Keratinocyte (primary cell): ENCODE measurements at regions not wholly inside any gene's neighbourhood (a gene's known extent, or its start where the extent isn't known, plus 50 kb on each side); places are given as distances from the start of the nearest gene placed in this dataset.

ENCODE experiments used
- DNase-seq: peaks from one replicate; pipeline ENCODE4 v3.0.0-alpha.2; 2011; ENCODE audit warnings: low read depth, missing footprints, low spot score
- FAIRE-seq: peaks from 2 replicates; lab custom pipeline; 2011; peaks lifted over from hg19 to GRCh38; lab: Jason Lieb, UNC
- H2AFZ ChIP-seq: 2 replicates; pipeline ENCODE4 v1.6.0; 2012; ENCODE audit warnings: low read length, control low read depth, inconsistent platforms; ENCODE audit not compliant: control insufficient read depth
- H3K27ac ChIP-seq: 2 replicates; pipeline ENCODE4 v1.5.1; 2011; ENCODE audit warnings: low read length; ENCODE audit not compliant: control insufficient read depth, insufficient read depth
- H3K27me3 ChIP-seq: 3 replicates; pipeline ENCODE4 v1.6.0; 2011; ENCODE audit warnings: low read length; ENCODE audit not compliant: control insufficient read depth, insufficient read depth; ENCODE audit errors: extremely low read depth
- H3K36me3 ChIP-seq, 2 experiments: 2 replicates in 1 of 2; 3 replicates in 1 of 2; pipeline ENCODE4 v1.5.1; 2011; ENCODE audit warnings: low read length in 2 of 2, mild to moderate bottlenecking in 1 of 2; ENCODE audit not compliant: control insufficient read depth in 2 of 2, insufficient read depth in 2 of 2; ENCODE audit errors: extremely low read depth in 1 of 2
- H3K4me1 ChIP-seq: 3 replicates; pipeline ENCODE4 v1.5.1; 2011; ENCODE audit warnings: low read length; ENCODE audit not compliant: control insufficient read depth, insufficient read depth; ENCODE audit errors: extremely low read depth
- H3K4me2 ChIP-seq: 3 replicates; pipeline ENCODE4 v1.6.0; 2011; ENCODE audit warnings: low read depth, low read length; ENCODE audit not compliant: control insufficient read depth, insufficient read depth; ENCODE audit errors: extremely low read depth
- H3K4me3 ChIP-seq, 3 experiments: fragments of 200-600 bp in 1 of 3; sonication (generic) in 1 of 3; 2 replicates in 2 of 3; 3 replicates in 1 of 3; pipeline ENCODE4 v1.5.1; 2011 to 2016; ENCODE audit warnings: low read length in 3 of 3, mild to moderate bottlenecking in 3 of 3, control low read depth in 2 of 3, inconsistent platforms in 1 of 3, low read depth in 1 of 3, mixed read lengths in 1 of 3, mixed run types in 1 of 3, moderate library complexity in 1 of 3; ENCODE audit not compliant: control insufficient read depth in 2 of 3, insufficient read depth in 2 of 3; ENCODE audit errors: extremely low read depth in 1 of 3
- H3K79me2 ChIP-seq: 2 replicates; pipeline ENCODE4 v1.6.0; 2012; ENCODE audit warnings: low read length; ENCODE audit not compliant: control insufficient read depth, insufficient read depth
- H3K9ac ChIP-seq: 3 replicates; pipeline ENCODE4 v1.6.0; 2011; ENCODE audit warnings: low read length; ENCODE audit not compliant: control insufficient read depth, insufficient read depth; ENCODE audit errors: extremely low read depth
- H3K9me1 ChIP-seq: 3 replicates; pipeline ENCODE4 v1.6.0; 2011; ENCODE audit warnings: low read length; ENCODE audit not compliant: control insufficient read depth, insufficient read depth; ENCODE audit errors: extremely low read depth
- H3K9me3 ChIP-seq: 2 replicates; pipeline ENCODE4 v1.5.1; 2012; ENCODE audit warnings: low read depth, low read length; ENCODE audit not compliant: control insufficient read depth
- H4K20me1 ChIP-seq: 3 replicates; pipeline ENCODE4 v1.6.0; 2011; ENCODE audit warnings: low read length; ENCODE audit not compliant: control insufficient read depth, insufficient read depth; ENCODE audit errors: extremely low read depth
- CTCF ChIP-seq, 3 experiments: IDR thresholded peaks in 1 of 3; conservative IDR thresholded peaks in 1 of 3; optimal IDR thresholded peaks in 1 of 3; 2 replicates in 2 of 3; 3 replicates in 1 of 3; pipeline versions ENCODE3 to v1.5.1; 2011; ENCODE audit warnings: low read length in 3 of 3, mild to moderate bottlenecking in 3 of 3, moderate library complexity in 2 of 3, control low read depth in 1 of 3, inconsistent platforms in 1 of 3; ENCODE audit not compliant: insufficient read depth in 2 of 3; ENCODE audit errors: extremely low read depth in 1 of 3
- EZH2 ChIP-seq: IDR thresholded peaks from one replicate; pipeline ENCODE4 v1.6.1; 2012; ENCODE audit warnings: inconsistent platforms, mild to moderate bottlenecking, low read length, moderate library complexity
- dilution Hi-C: fragments of 300-500 bp; cut with MboI; formaldehyde crosslinking; loops from one replicate; pipeline ENCODE4 v1.7.0; 2020; ENCODE audit warnings: low sequenced_read_pairs; ENCODE audit not compliant: extremely low pct_ligation_motif_present

- no peak overlapping the region for H2AFZ ChIP-seq
- no peaks in the 10 kb centered on the region for H3K4me1 ChIP-seq
- no peaks in the 10 kb centered on the region for H4K20me1 ChIP-seq
- H3K27ac ChIP-seq = no peak overlapping the region
- FAIRE-seq = no peak
- no peaks in the 10 kb centered on the region for H3K9me3 ChIP-seq
- dilution Hi-C loops = no loop called here
- no peak overlapping the region for H3K4me2 ChIP-seq
- no peak overlapping the region for H3K4me3 ChIP-seq
- H3K79me2 ChIP-seq = no peaks in the 10 kb centered on the region
- DNase-seq = no peak
- H3K9ac ChIP-seq = no peak overlapping the region
- no peaks in the 10 kb centered on the region for H3K27me3 ChIP-seq
- TF ChIP-seq CTCF (optimal IDR thresholded peaks at IDR 0.05 in 1 of 3, IDR thresholded peaks at IDR 0.05 in 1 of 3, conservative IDR thresholded peaks at IDR 0.05 in 1 of 3; ENCODE audit: extremely low read depth in 1 of 3, insufficient read depth in 2 of 3, low read length in 3 of 3) (no peak), EZH2 (no peak)
- H3K9me1 ChIP-seq = no peaks in the 10 kb centered on the region
- no peaks in the 10 kb centered on the region for H3K36me3 ChIP-seq
Observed at GRCh38 chr2:180495606-180496005, 484.8 kb upstream of the UBE2E3 start.

GRCh38 chr2:180494286-180494685, 486.1 kb upstream of the UBE2E3 start:
- Histone ChIP-seq H3K36me3 (no peaks in the 10 kb centered on the region), H3K4me2 (no peak overlapping the region), H3K4me3 (no peak overlapping the region), H3K9ac (no peak overlapping the region), H3K27me3 (no peaks in the 10 kb centered on the region), H3K9me1 (no peaks in the 10 kb centered on the region), H3K79me2 (no peaks in the 10 kb centered on the region), H3K9me3 (no peaks in the 10 kb centered on the region), H2AFZ (no peak overlapping the region), H3K4me1 (no peaks in the 10 kb centered on the region), H4K20me1 (no peaks in the 10 kb centered on the region), H3K27ac (no peak overlapping the region)
- FAIRE-seq (no peak), DNase-seq (no peak)
- TF ChIP-seq CTCF (optimal IDR thresholded peaks at IDR 0.05 in 1 of 3, IDR thresholded peaks at IDR 0.05 in 1 of 3, conservative IDR thresholded peaks at IDR 0.05 in 1 of 3; ENCODE audit: extremely low read depth in 1 of 3, insufficient read depth in 2 of 3, low read length in 3 of 3) = no peak
- TF ChIP-seq EZH2 = no peak
- dilution Hi-C loops = no loop called here
